ENCODE measurements at regions not wholly inside any gene's neighbourhood (a gene's known extent, or its start where the extent isn't known, plus 50 kb on each side); places are given as distances from the start of the nearest gene placed in this dataset.

GRCh38 chr1:234961456-234962339, 166.9 kb downstream of the TOMM20 start (continued):
- TF ChIP-seq TAF1 (IDR thresholded peaks at IDR 0.05; ENCODE audit: control insufficient read depth, extremely low read depth, insufficient read depth, low read length, severe bottlenecking), result no peak
- TF ChIP-seq RNF2 (IDR thresholded peaks at IDR 0.05), result no peak
- TF ChIP-seq MAX (CRISPR knock-in tag; IDR thresholded peaks at IDR 0.05), result peak; percentile 77
- TF ChIP-seq PHF21A (IDR thresholded peaks at IDR 0.05; ENCODE audit: borderline replicate concordance, low read depth), result no peak
- no peak for TF ChIP-seq ARID1B (IDR thresholded peaks at IDR 0.05)
- 0 out of 2 replicates have a peak, but pooled peaks have one; percentile 9 for TF ChIP-seq ZNF445 (CRISPR knock-in tag; IDR thresholded peaks at IDR 0.05; ENCODE audit: low read depth)
- no peak for TF ChIP-seq YBX1 (IDR thresholded peaks at IDR 0.05)
- no peak; the same call in 1 of the 2 replicates for TF ChIP-seq ZEB2 (IDR thresholded peaks at IDR 0.05)
- TF ChIP-seq NKRF (IDR thresholded peaks at IDR 0.05; ENCODE audit: borderline replicate concordance), result no peak
- no peak for TF ChIP-seq TGIF2 (CRISPR knock-in tag; IDR thresholded peaks at IDR 0.05)
- TF ChIP-seq E2F3 (CRISPR knock-in tag; IDR thresholded peaks at IDR 0.05), result peak; percentile 71; the same call in 1 of the 2 replicates
- TF ChIP-seq ZNF354B (CRISPR knock-in tag; IDR thresholded peaks at IDR 0.05), result no peak
- TF ChIP-seq EP300 (IDR thresholded peaks at IDR 0.05; ENCODE audit: low read length), result no peak
- no peak for TF ChIP-seq PRPF4 (IDR thresholded peaks at IDR 0.05; ENCODE audit: insufficient read depth, low read depth, low read length, poor library complexity, severe bottlenecking)
- TF ChIP-seq SAFB (IDR thresholded peaks at IDR 0.05; ENCODE audit: borderline replicate concordance, low read depth, low read length), result no peak
- TF ChIP-seq CHD4 (IDR thresholded peaks at IDR 0.05; ENCODE audit: insufficient read depth, insufficient replicate concordance, low read depth, low read length, poor library complexity, severe bottlenecking), result no peak
- no peak for TF ChIP-seq CLOCK (CRISPR knock-in tag; IDR thresholded peaks at IDR 0.05; ENCODE audit: borderline replicate concordance)
- no peak for TF ChIP-seq MAFF (IDR thresholded peaks at IDR 0.05; ENCODE audit: low read length)
- 0 out of 2 replicates have a peak, but pooled peaks have one; percentile 9 for TF ChIP-seq ZNF76 (CRISPR knock-in tag; IDR thresholded peaks at IDR 0.05; ENCODE audit: borderline replicate concordance)
- no peak for TF ChIP-seq DPF2 (IDR thresholded peaks at IDR 0.05)
- no peak for TF ChIP-seq GMEB1 (CRISPR knock-in tag; IDR thresholded peaks at IDR 0.05)
- TF ChIP-seq SMC3 (conservative IDR thresholded peaks at IDR 0.05; ENCODE audit: insufficient read depth, low read depth, low read length), result no peak
- TF ChIP-seq ZNF584 (CRISPR knock-in tag; IDR thresholded peaks at IDR 0.05; ENCODE audit: low read depth), result no peak

Data from K562 (cell line).